ENCODE measurements at regions not wholly inside any gene's neighbourhood (a gene's known extent, or its start where the extent isn't known, plus 50 kb on each side); places are given as distances from the start of the nearest gene placed in this dataset.

DNA sequence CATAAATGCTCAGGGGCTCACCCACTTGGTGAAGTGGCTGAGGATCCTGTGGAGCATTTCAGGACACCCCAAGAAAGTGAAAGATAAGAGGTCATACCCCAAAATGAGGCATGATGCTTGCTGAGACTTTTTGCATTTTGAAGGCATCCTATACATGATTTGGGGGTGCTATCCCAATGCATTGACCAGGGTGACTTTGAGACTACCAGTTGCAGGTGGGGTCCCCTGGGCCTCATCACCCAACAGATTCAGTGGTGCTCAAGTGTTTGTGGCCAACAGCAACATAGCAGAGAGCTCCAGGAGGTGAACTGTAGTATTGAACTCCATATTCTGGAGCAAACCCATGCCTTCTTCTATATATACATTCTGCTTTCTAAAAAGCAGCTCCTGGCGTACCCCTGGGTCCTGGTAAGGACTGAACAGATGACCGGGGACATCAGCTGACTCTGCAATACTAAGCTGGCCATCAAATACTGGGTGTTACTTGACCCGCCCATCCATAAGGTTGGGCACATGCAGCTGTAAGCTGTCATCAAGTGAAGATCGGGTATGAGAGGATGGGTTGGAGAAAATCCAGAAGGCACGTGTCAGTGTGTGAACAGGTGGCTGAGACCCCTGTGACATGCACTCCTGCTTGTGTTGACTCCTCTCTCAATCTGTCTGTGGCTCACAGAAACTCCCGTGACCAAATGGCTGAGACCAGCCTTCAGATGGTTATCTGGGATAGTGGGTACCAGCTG lies 143.3 kb downstream of the KLF13 start:
- no peak for TF ChIP-seq CTCF (IDR thresholded peaks at IDR 0.05; ENCODE audit: extremely low read depth in 1 of 2, insufficient read depth in 1 of 2, low read depth in 1 of 2, low read length in 2 of 2)
- TF ChIP-seq POLR2A (IDR thresholded peaks at IDR 0.05; ENCODE audit: low read depth, low read length) = no peak
- no peak for TF ChIP-seq EZH2 (IDR thresholded peaks at IDR 0.05; ENCODE audit: borderline replicate concordance, low read depth, low read length, severe bottlenecking)
- TF ChIP-seq FOS (IDR thresholded peaks at IDR 0.05; ENCODE audit: borderline replicate concordance, insufficient read depth, low read length) = no peak

All from endothelial cell of umbilical vein (primary cell).